ENCODE measurements at regions not wholly inside any gene's neighbourhood (a gene's known extent, or its start where the extent isn't known, plus 50 kb on each side); places are given as distances from the start of the nearest gene placed in this dataset.

GRCh38 chr11:42957831-42958230 lies 354.0 kb upstream of the API5 start:
- TF ChIP-seq POLR2AphosphoS5 (IDR thresholded peaks at IDR 0.05) (no peak), POLR2A (IDR thresholded peaks at IDR 0.05) (no peak), EP300 (IDR thresholded peaks at IDR 0.05) (no peak)
- TF ChIP-seq, protein P1, sequence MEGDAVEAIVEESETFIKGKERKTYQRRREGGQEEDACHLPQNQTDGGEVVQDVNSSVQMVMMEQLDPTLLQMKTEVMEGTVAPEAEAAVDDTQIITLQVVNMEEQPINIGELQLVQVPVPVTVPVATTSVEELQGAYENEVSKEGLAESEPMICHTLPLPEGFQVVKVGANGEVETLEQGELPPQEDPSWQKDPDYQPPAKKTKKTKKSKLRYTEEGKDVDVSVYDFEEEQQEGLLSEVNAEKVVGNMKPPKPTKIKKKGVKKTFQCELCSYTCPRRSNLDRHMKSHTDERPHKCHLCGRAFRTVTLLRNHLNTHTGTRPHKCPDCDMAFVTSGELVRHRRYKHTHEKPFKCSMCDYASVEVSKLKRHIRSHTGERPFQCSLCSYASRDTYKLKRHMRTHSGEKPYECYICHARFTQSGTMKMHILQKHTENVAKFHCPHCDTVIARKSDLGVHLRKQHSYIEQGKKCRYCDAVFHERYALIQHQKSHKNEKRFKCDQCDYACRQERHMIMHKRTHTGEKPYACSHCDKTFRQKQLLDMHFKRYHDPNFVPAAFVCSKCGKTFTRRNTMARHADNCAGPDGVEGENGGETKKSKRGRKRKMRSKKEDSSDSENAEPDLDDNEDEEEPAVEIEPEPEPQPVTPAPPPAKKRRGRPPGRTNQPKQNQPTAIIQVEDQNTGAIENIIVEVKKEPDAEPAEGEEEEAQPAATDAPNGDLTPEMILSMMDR (IDR thresholded peaks at IDR 0.05): no peak
- H3K4me1 ChIP-seq: no peaks in the 10 kb centered on the region
- H3K36me3 ChIP-seq: no peaks in the 10 kb centered on the region
- DNase-seq: no peak
- H3K27me3 ChIP-seq: no peaks in the 10 kb centered on the region
- no peak overlapping the region for H3K27ac ChIP-seq
- peaks cover 0 to 5% (median 2%) of the 10 kb centered on the region in 4 donors for H3K9me3 ChIP-seq
- intact Hi-C loops (cut with DNase I; ENCODE audit: low total_unique reads): no loop called here
- H3K4me3 ChIP-seq: no peak overlapping the region
- 20 to 50% (median 37%) methylated on average over 1 of the region's 1 CpG for WGBS, 5 donors

DNA sequence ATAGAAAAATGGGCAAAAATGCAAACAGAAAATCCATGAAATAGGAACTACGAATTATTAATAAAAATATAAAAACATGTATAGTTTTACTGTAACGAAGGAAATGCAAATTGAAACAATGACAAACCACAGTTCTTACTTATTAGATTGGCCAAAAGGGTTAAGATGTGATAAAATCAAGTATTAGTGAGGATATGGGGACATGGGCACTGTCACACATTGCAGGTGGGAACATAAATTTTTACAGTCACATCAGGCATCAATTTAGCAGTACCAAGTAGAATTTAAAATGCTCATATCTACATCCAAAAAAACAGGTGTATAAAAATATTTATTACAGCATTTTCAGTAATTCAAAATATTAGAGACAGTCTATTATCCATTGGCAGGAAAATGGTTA lies 353.2 kb upstream of the API5 start:
- no peak overlapping the region for H3K27ac ChIP-seq
- DNase-seq: no peak
- peaks cover 0 to 7% (median 2%) of the 10 kb centered on the region in 4 donors for H3K9me3 ChIP-seq
- WGBS, 5 donors: 44 to 74% (median 66%) methylated on average over 2 of the region's 2 CpGs
- TF ChIP-seq POLR2A (IDR thresholded peaks at IDR 0.05) (no peak), EP300 (IDR thresholded peaks at IDR 0.05) (no peak), POLR2AphosphoS5 (IDR thresholded peaks at IDR 0.05) (no peak)
- TF ChIP-seq, protein P1 (IDR thresholded peaks at IDR 0.05): no peak
- H3K4me3 ChIP-seq: no peak overlapping the region
- no peaks in the 10 kb centered on the region for H3K27me3 ChIP-seq
- intact Hi-C loops (cut with DNase I; ENCODE audit: low total_unique reads): no loop called here
- no peaks in the 10 kb centered on the region for H3K36me3 ChIP-seq
- H3K4me1 ChIP-seq: no peaks in the 10 kb centered on the region

DNA sequence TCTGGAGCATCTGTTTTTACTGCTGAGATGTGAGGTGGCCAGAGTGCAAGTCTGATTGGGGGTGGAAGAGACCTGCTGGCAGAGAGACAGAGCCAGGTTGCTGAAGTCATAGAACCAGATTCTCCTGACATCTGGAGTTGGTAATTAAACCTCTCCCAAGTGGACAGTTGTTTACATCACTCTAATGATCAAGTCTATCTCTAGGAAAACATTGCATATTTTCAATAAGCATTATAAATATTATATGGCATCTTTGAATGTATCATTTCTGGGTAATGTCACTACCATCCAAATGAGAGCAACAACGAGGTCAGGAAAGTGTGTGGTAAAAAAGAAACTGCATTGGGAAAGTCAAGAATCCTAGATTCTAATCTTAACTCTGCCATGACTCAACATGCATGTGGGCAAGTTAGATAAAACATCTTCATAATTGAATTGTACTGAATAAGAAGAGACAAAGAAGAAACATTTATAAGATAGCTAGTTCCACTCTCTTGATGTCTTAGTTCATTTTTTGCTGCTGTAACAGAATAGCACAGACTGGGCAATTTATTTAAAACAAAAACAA lies 351.2 kb upstream of the API5 start:
- WGBS, 5 donors: 40 to 59% (median 46%) methylated on average over 1 of the region's 1 CpG
- TF ChIP-seq EP300 (IDR thresholded peaks at IDR 0.05) (no peak), POLR2A (IDR thresholded peaks at IDR 0.05) (no peak), POLR2AphosphoS5 (IDR thresholded peaks at IDR 0.05) (no peak)
- TF ChIP-seq, protein P1 (IDR thresholded peaks at IDR 0.05): no peak
- DNase-seq: no peak
- intact Hi-C loops (cut with DNase I; ENCODE audit: low total_unique reads): no loop called here
- Histone ChIP-seq H3K9me3 (peaks cover 0 to 7% (median 2%) of the 10 kb centered on the region in 4 donors), H3K36me3 (no peaks in the 10 kb centered on the region), H3K4me3 (no peak overlapping the region), H3K4me1 (no peaks in the 10 kb centered on the region), H3K27ac (no peak overlapping the region), H3K27me3 (no peaks in the 10 kb centered on the region)

DNA sequence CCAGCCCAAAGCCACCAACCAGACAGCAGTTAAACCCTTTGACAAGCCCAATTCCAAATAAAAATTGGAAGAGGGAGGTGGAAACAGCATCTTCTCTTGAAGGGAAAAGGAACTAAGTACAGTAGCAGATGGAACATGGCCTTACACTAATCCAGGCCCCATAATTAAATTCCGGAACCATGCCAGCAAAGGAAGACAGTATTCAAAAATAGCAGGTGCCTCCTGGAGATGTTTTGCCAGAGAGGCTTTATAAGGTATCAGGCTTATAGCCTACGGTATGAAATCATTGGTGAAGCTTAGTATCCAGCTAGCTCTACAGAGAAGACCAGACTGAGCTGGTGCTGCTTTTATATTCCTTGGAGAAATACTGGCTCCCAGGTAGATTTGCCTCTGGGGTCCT lies 344.1 kb upstream of the API5 start:
- Histone ChIP-seq H3K27me3 (no peaks in the 10 kb centered on the region), H3K36me3 (no peaks in the 10 kb centered on the region), H3K27ac (no peak overlapping the region), H3K9me3 (peaks cover 0 to 4% (median 0%) of the 10 kb centered on the region in 4 donors), H3K4me3 (no peak overlapping the region), H3K4me1 (no peaks in the 10 kb centered on the region)
- TF ChIP-seq POLR2AphosphoS5 (IDR thresholded peaks at IDR 0.05) (no peak), POLR2A (IDR thresholded peaks at IDR 0.05) (no peak), EP300 (IDR thresholded peaks at IDR 0.05) (no peak)
- TF ChIP-seq, protein P1 (IDR thresholded peaks at IDR 0.05): no peak
- intact Hi-C loops (cut with DNase I; ENCODE audit: low total_unique reads): no loop called here
- WGBS, 5 donors: 77 to 89% (median 85%) methylated on average over 2 of the region's 2 CpGs
- no peak for DNase-seq

Measured in stomach (tissue), 8 donors.